H9 (cell line): ENCODE measurements at regions not wholly inside any gene's neighbourhood (a gene's known extent, or its start where the extent isn't known, plus 50 kb on each side); places are given as distances from the start of the nearest gene placed in this dataset.

Experiments
- DNase-seq: peaks from one replicate; pipeline ENCODE4 v3.0.0-alpha.2; 2017
- H2AFZ ChIP-seq: one replicate; pipeline ENCODE4 v1.6.1; 2013; ENCODE audit warnings: mild to moderate bottlenecking, low read length, control low read depth, moderate library complexity
- H2AK5ac ChIP-seq: 2 replicates; pipeline ENCODE4 v1.6.1; 2013; ENCODE audit warnings: low read length, control low read depth, mixed read lengths; ENCODE audit not compliant: insufficient read length
- H2BK120ac ChIP-seq: one replicate; pipeline ENCODE4 v1.6.1; 2013; ENCODE audit warnings: low read depth, mild to moderate bottlenecking, low read length, control low read depth, inconsistent platforms; ENCODE audit not compliant: poor library complexity, severe bottlenecking
- H2BK12ac ChIP-seq: 2 replicates; pipeline ENCODE4 v1.6.1; 2013; ENCODE audit warnings: low read length, control low read depth, mixed read lengths, low read depth; ENCODE audit not compliant: insufficient read length
- H2BK15ac ChIP-seq: 2 replicates; pipeline ENCODE4 v1.6.1; 2013; ENCODE audit warnings: low read depth, low read length, control low read depth
- H2BK20ac ChIP-seq: one replicate; pipeline ENCODE4 v1.6.1; 2013; ENCODE audit warnings: low read depth, mild to moderate bottlenecking, low read length, control low read depth, inconsistent platforms; ENCODE audit not compliant: poor library complexity, severe bottlenecking
- H2BK5ac ChIP-seq: 2 replicates; pipeline ENCODE4 v1.6.1; 2013; ENCODE audit warnings: low read length, control low read depth, mixed read lengths; ENCODE audit not compliant: insufficient read length
- H3K14ac ChIP-seq: 2 replicates; pipeline ENCODE4 v1.6.1; 2013; ENCODE audit warnings: low read length, control low read depth; ENCODE audit not compliant: insufficient read depth
- H3K18ac ChIP-seq: 2 replicates; pipeline ENCODE4 v1.6.1; 2013; ENCODE audit warnings: low read depth, mild to moderate bottlenecking, mixed read lengths, low read length, control low read depth; ENCODE audit not compliant: insufficient read length
- H3K23ac ChIP-seq: 2 replicates; pipeline ENCODE4 v1.6.1; 2013; ENCODE audit warnings: low read length, control low read depth, mixed read lengths, low read depth; ENCODE audit not compliant: insufficient read length
- H3K23me2 ChIP-seq: 2 replicates; pipeline ENCODE4 v1.6.1; 2013; ENCODE audit warnings: low read depth, mild to moderate bottlenecking, mixed read lengths, low read length, control low read depth; ENCODE audit not compliant: insufficient read length, poor library complexity, severe bottlenecking
- H3K27ac ChIP-seq: 2 replicates; pipeline ENCODE4 v1.5.1; 2013; ENCODE audit warnings: low read length, control low read depth, mixed read lengths, low read depth; ENCODE audit not compliant: insufficient read length
- H3K27me3 ChIP-seq: 2 replicates; pipeline ENCODE4 v1.6.1; 2013; ENCODE audit warnings: low read length, control low read depth, inconsistent platforms; ENCODE audit not compliant: insufficient read depth
- H3K4ac ChIP-seq: 2 replicates; pipeline ENCODE4 v1.6.1; 2013; ENCODE audit warnings: low read depth, mild to moderate bottlenecking, control low read depth, inconsistent platforms, low read length, moderate library complexity
- H3K4me1 ChIP-seq: 2 replicates; pipeline ENCODE4 v1.6.1; 2013; ENCODE audit warnings: low read length, control low read depth, inconsistent platforms; ENCODE audit not compliant: insufficient read depth
- H3K4me2 ChIP-seq: 2 replicates; pipeline ENCODE4 v1.6.1; 2013; ENCODE audit warnings: low read length, control low read depth, mixed read lengths; ENCODE audit not compliant: insufficient read length, insufficient read depth
- H3K56ac ChIP-seq: 2 replicates; pipeline ENCODE4 v1.6.1; 2013; ENCODE audit warnings: low read depth, mild to moderate bottlenecking, mixed read lengths, low read length, control low read depth; ENCODE audit not compliant: insufficient read length
- H3K79me1 ChIP-seq: 2 replicates; pipeline ENCODE4 v1.6.1; 2013; ENCODE audit warnings: low read depth, mild to moderate bottlenecking, moderate library complexity, low read length, control low read depth, inconsistent platforms; ENCODE audit not compliant: insufficient read depth, poor library complexity, severe bottlenecking
- H3K79me2 ChIP-seq: 2 replicates; pipeline ENCODE4 v1.6.1; 2013; ENCODE audit warnings: low read length, control low read depth, inconsistent platforms; ENCODE audit not compliant: insufficient read depth
- H3K9ac ChIP-seq: 2 replicates; pipeline ENCODE4 v1.6.1; 2013; ENCODE audit warnings: low read length, control low read depth, mixed read lengths; ENCODE audit not compliant: insufficient read length; ENCODE audit errors: extremely low read depth
- H3K9me3 ChIP-seq: one replicate; pipeline ENCODE4 v1.6.1; 2013; ENCODE audit warnings: low read depth, low read length, inconsistent platforms; ENCODE audit not compliant: control insufficient read depth
- H3T11ph ChIP-seq: one replicate; pipeline ENCODE4 v1.6.1; 2013; ENCODE audit warnings: mild to moderate bottlenecking, low read length, control low read depth, inconsistent platforms
- H4K20me1 ChIP-seq: one replicate; pipeline ENCODE4 v1.6.1; 2013; ENCODE audit not compliant: control insufficient read depth, insufficient read length, insufficient read depth
- H4K5ac ChIP-seq: 2 replicates; pipeline ENCODE4 v1.6.1; 2013; ENCODE audit warnings: low read depth, mild to moderate bottlenecking, mixed read lengths, low read length, control low read depth; ENCODE audit not compliant: insufficient read length
- H4K8ac ChIP-seq: replicated peaks from 2 replicates; pipeline ENCODE4 v1.6.1; 2013; ENCODE audit warnings: low read length, control low read depth, mixed read lengths, low read depth; ENCODE audit not compliant: insufficient read length
- H4K91ac ChIP-seq: 2 replicates; pipeline ENCODE4 v1.6.1; 2013; ENCODE audit warnings: low read depth, mild to moderate bottlenecking, moderate library complexity, mixed read lengths, low read length, control low read depth; ENCODE audit not compliant: insufficient read length
- H3K27ac Mint-ChIP-seq, 3 experiments: 2 replicates in 2 of 3; 3 replicates in 1 of 3; pipeline ENCODE4 v1.8.0; 2020 to 2021; ENCODE audit warnings: mixed read lengths in 3 of 3, mild to moderate bottlenecking in 1 of 3, moderate library complexity in 1 of 3
- H3K27me3 Mint-ChIP-seq: 2 replicates; pipeline ENCODE4 v1.8.0; 2021; ENCODE audit warnings: low read depth, mild to moderate bottlenecking, moderate library complexity, mixed read lengths
- H3K36me3 Mint-ChIP-seq, 3 experiments: 2 replicates in 2 of 3; 3 replicates in 1 of 3; pipeline ENCODE4 v1.8.0; 2020 to 2021; ENCODE audit warnings: low read depth in 3 of 3, mixed read lengths in 3 of 3; ENCODE audit not compliant: insufficient read depth in 1 of 3
- H3K4me1 Mint-ChIP-seq, 2 experiments: 2 replicates each; pipeline ENCODE4 v1.8.0; 2020; ENCODE audit warnings: mixed read lengths in 2 of 2
- H3K4me3 Mint-ChIP-seq, 2 experiments: 2 replicates in 1 of 2; 3 replicates in 1 of 2; pipeline ENCODE4 v1.8.0; 2020 to 2021; ENCODE audit warnings: mild to moderate bottlenecking in 2 of 2, mixed read lengths in 2 of 2, moderate library complexity in 1 of 2
- H3K9me3 Mint-ChIP-seq, 2 experiments: 2 replicates in 1 of 2; 3 replicates in 1 of 2; pipeline ENCODE4 v1.8.0; 2020; ENCODE audit warnings: mild to moderate bottlenecking in 2 of 2, mixed read lengths in 2 of 2, moderate library complexity in 1 of 2
- WGBS: extraction: QIAGEN DNeasy Blood & Tissue Kit; methylation state at CpG from one replicate; pipeline ENCODE4 v1.1.7; 2013; ENCODE audit warnings: missing lambda C conversion rate, low lambda C conversion rate, mixed read lengths; ENCODE audit not compliant: insufficient read length; ENCODE audit errors: extremely low coverage; 5-methylcytosine and 5-hydroxymethylcytosine counted together
- TF ChIP-seq, protein P1 (sequence below): fragments of 200-600 bp; sonication (generic); conservative IDR thresholded peaks from 3 replicates; pipeline ENCODE4 v1.8.0; 2021; ENCODE audit warnings: antibody characterized with exemption, mild to moderate bottlenecking

DNA sequence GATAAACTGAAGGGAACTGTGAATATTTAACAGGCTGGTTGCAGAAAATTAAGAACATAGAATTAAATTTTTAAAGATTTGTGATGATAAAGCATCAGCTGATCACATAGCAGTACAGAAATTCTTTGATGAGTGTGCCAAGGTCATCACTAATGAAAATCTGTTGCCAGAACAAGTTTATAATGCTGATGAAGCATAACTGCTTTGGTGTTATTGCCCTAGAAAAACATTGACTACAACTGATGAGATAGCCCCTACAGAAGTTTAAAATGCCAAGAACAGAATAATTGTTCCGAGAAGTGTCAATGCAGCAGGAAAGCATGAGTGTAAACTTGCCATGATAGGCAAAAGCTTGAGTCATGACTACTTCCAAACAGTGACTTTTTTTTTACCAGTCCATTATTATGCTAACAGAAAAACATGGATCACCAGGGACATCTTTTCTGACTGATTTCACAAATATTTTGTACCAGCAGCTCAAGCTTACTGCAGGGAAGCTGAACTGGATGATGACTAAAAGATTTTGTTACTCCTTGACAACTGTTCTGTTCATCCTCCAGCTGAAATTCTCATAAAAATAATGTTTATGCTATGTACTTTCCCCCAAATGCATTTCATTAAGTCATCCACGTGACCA is 1136.6 kb downstream of the FAT4 start:
- Histone ChIP-seq H3K79me1 (no peaks in the 10 kb centered on the region), H3K23me2 (no peaks in the 10 kb centered on the region), H3K4ac (no peak overlapping the region), H3K9ac (no peak overlapping the region), H3T11ph (no peak overlapping the region), H2BK20ac (no peak overlapping the region), H4K8ac (no peak overlapping the region), H3K56ac (no peak overlapping the region), H4K91ac (no peak overlapping the region), H3K79me2 (no peaks in the 10 kb centered on the region), H3K4me2 (no peak overlapping the region), H4K5ac (no peak overlapping the region), H2AFZ (no peak overlapping the region), H2BK120ac (no peak overlapping the region), H3K27ac (no peak overlapping the region), H3K23ac (no peak overlapping the region), H3K9me3 (no peaks in the 10 kb centered on the region), H2BK5ac (no peak overlapping the region), H3K14ac (no peak overlapping the region), H3K4me1 (peaks cover 2% of the 10 kb centered on the region; the same call in 1 of the 2 replicates), H2BK15ac (no peak overlapping the region), H3K27me3 (no peaks in the 10 kb centered on the region), H4K20me1 (no peaks in the 10 kb centered on the region), H3K18ac (no peak overlapping the region), H2BK12ac (no peak overlapping the region), H2AK5ac (no peak overlapping the region)
- peaks cover 7 to 11% of the 10 kb centered on the region in 2 experiments for H3K4me1 Mint-ChIP-seq
- H3K27me3 Mint-ChIP-seq: no peaks in the 10 kb centered on the region
- TF ChIP-seq, protein P1, sequence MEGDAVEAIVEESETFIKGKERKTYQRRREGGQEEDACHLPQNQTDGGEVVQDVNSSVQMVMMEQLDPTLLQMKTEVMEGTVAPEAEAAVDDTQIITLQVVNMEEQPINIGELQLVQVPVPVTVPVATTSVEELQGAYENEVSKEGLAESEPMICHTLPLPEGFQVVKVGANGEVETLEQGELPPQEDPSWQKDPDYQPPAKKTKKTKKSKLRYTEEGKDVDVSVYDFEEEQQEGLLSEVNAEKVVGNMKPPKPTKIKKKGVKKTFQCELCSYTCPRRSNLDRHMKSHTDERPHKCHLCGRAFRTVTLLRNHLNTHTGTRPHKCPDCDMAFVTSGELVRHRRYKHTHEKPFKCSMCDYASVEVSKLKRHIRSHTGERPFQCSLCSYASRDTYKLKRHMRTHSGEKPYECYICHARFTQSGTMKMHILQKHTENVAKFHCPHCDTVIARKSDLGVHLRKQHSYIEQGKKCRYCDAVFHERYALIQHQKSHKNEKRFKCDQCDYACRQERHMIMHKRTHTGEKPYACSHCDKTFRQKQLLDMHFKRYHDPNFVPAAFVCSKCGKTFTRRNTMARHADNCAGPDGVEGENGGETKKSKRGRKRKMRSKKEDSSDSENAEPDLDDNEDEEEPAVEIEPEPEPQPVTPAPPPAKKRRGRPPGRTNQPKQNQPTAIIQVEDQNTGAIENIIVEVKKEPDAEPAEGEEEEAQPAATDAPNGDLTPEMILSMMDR: no peak
- H3K4me3 Mint-ChIP-seq: no peak overlapping the region
- no peaks in the 10 kb centered on the region for H3K9me3 Mint-ChIP-seq
- H3K36me3 Mint-ChIP-seq: no peaks in the 10 kb centered on the region
- DNase-seq: no peak
- no CpG with 5 or more reads among the region's 2 CpGs for WGBS
- no peak overlapping the region for H3K27ac Mint-ChIP-seq
